GM12892 (cell line): ENCODE measurements at regions not wholly inside any gene's neighbourhood (a gene's known extent, or its start where the extent isn't known, plus 50 kb on each side); places are given as distances from the start of the nearest gene placed in this dataset.

Source experiments
- POLR2A ChIP-seq: IDR thresholded peaks from 2 replicates; pipeline ENCODE4 v1.6.1; 2011; ENCODE audit warnings: low read depth, low read length, control low read depth
- POLR2AphosphoS5 ChIP-seq: IDR thresholded peaks from 2 replicates; pipeline ENCODE4 v1.6.1; 2011; ENCODE audit warnings: low read depth, low read length, control low read depth

DNA sequence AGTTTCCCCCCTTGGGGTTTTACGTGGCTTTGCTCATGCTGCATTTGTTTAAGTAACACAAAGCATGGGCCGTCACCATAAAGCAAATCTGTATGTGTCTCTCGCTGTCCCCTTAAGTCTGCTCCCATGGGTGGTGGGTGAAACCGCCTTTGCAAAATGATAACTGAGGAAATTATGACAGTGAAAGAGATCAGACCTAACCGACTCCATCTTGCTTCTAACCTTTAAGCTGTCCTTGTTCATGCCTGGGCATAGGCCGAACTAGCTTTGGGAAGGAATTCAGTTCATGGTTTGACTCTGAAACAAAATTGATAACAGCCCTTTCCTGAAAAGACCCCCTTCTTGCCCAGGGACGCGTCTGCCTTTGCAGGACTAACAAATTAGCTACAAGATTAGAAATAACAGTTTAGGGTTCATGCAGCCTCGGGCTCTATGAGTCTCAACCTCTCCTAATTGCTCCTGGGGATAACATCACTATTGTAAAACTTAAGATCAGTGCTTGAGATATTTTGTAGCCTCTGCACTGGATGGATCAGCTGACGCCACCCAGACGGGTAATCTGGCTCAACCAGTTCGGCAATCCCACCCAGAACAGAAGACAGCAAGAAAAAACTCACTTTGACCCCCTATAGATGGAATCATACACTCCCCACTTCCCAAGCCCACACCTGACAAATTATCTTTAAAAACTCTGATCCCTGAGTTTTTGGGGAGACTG lies 623.7 kb downstream of the TYW1 start:
- TF ChIP-seq POLR2AphosphoS5: no peak
- TF ChIP-seq POLR2A: no peak
